Ectodermal cell (in vitro differentiated cells): ENCODE measurements at regions not wholly inside any gene's neighbourhood (a gene's known extent, or its start where the extent isn't known, plus 50 kb on each side); places are given as distances from the start of the nearest gene placed in this dataset.

ENCODE experiments used
- H3K27ac ChIP-seq: 2 replicates; pipeline ENCODE4 v1.7.0; 2013; ENCODE audit warnings: mild to moderate bottlenecking, low read depth, low read length; ENCODE audit not compliant: insufficient read depth, poor library complexity, severe bottlenecking
- H3K27me3 ChIP-seq: 2 replicates; pipeline ENCODE4 v1.7.0; 2013; ENCODE audit warnings: mild to moderate bottlenecking, low read length; ENCODE audit not compliant: insufficient read depth, control insufficient read depth, poor library complexity, severe bottlenecking
- H3K36me3 ChIP-seq: one replicate; pipeline ENCODE4 v1.7.0; 2013; ENCODE audit warnings: low read length; ENCODE audit not compliant: control insufficient read depth, insufficient read depth
- H3K4me1 ChIP-seq: one replicate; pipeline ENCODE4 v1.7.0; 2013; ENCODE audit warnings: low read length; ENCODE audit not compliant: control insufficient read depth, insufficient read depth
- H3K4me3 ChIP-seq: 2 replicates; pipeline ENCODE4 v1.7.0; 2013; ENCODE audit warnings: low read depth, low read length, control low read depth; ENCODE audit not compliant: insufficient read depth
- H3K9me3 ChIP-seq: 2 replicates; pipeline ENCODE4 v1.7.0; 2013; ENCODE audit warnings: mild to moderate bottlenecking, low read length, moderate library complexity; ENCODE audit not compliant: control insufficient read depth
- WGBS, 2 experiments: methylation state at CpG; one replicate each; pipeline ENCODE4 v1.1.7; 2013; ENCODE audit warnings: missing lambda C conversion rate in 2 of 2; 5-methylcytosine and 5-hydroxymethylcytosine counted together

DNA sequence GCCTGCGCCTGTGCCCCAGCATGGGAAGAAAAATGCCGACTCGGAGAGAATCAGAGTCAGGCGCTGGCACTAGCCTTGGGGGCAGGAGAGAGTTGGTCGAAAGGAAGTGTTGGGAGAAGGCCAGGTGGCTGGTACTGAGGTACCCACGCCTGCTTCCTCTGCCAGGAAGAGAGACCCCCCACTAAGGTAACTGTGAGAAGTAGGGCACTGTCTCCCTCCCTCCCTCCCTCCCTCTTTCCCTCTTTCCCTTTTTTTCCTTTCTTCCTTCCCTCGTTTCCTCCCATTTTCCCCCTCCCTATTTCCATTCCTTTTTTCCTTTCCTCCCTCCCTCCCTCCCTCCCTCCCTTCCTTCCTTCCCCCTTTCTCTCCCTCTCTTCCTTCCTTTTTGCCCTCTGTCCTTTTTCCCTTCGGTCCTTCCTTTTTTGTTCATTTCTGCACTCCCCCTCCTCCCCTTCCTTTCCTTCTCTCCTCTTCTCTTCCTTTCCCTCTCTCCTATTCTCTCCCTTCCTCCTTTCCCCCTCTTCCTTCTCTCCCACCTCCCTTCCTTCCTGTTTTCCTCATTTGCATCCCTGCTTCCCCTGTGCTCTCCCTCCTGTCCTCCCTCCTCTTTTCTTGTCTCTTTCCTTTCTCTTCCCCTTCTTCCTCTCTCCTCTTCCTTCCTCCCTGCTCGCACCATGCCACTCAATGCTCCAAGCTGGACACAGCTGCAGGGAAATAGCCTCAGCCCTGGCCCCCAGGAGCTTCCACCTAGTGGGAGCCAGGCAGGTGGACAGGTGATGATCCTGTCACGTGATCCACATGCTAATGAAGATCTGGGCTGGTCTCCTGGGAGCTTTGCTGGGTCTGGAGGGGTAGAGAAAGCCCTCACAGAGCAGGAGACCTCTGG, 148.0 kb downstream of the DHX35 start:
- Histone ChIP-seq H3K9me3 (no peaks in the 10 kb centered on the region), H3K27ac (no peak overlapping the region), H3K27me3 (no peaks in the 10 kb centered on the region), H3K36me3 (no peaks in the 10 kb centered on the region), H3K4me3 (no peak overlapping the region), H3K4me1 (peaks cover 9% of the 10 kb centered on the region)
- whole genome bisulfite sequencing, 2 experiments, result 66 to 71% methylated on average over 10 of the region's 10 CpGs

DNA sequence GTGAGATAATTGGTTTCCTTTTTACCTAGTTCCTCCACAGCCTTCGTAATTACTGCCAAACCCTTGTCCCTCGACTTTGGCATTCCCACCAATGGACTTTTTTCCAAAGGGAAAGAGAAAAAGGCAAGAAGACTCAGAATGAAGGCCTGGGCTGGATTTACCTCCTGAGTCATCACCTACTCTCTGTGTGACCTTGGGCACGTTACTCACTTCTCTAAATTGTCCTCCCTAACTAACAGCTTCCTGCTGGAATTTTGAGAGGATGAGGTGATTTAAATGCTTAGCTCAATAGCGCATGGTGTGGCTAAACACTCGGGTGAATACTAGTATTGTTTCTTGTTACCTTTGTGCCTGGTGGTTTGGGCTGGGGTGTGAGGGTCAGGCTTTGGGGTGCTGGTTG, 146.6 kb downstream of the DHX35 start:
- no peaks in the 10 kb centered on the region for H3K36me3 ChIP-seq
- no peaks in the 10 kb centered on the region for H3K27me3 ChIP-seq
- H3K9me3 ChIP-seq, result no peaks in the 10 kb centered on the region
- H3K4me1 ChIP-seq, result peaks cover 9% of the 10 kb centered on the region
- H3K27ac ChIP-seq, result no peak overlapping the region
- 86 to 87% methylated on average over 5 of the region's 5 CpGs for WGBS, 2 experiments
- H3K4me3 ChIP-seq, result no peak overlapping the region

DNA sequence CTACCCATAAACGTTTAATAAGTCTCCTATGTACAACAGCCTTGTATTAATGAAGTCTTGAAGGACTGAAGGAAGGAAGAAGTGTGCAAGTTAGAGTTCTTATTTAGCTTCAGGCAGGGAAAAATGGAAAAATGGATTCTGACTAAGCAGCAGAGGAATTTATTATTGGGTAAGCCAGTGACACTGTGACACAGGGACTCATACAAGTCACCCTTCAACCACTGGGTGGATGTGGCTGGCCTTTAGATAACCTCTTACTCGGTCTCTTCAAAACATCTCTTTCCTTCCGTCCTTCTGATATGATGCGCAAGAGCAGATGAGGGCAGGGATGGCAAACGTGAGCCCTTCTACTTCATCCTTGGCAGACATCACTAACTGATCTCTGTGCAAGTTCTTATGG, 145.6 kb downstream of the DHX35 start:
- Histone ChIP-seq H3K4me3 (no peak overlapping the region), H3K9me3 (no peaks in the 10 kb centered on the region), H3K4me1 (peaks cover 4% of the 10 kb centered on the region), H3K36me3 (no peaks in the 10 kb centered on the region), H3K27ac (no peak overlapping the region), H3K27me3 (no peaks in the 10 kb centered on the region)
- WGBS, 2 experiments, result 94% methylated on average over 5 of the region's 5 CpGs

DNA sequence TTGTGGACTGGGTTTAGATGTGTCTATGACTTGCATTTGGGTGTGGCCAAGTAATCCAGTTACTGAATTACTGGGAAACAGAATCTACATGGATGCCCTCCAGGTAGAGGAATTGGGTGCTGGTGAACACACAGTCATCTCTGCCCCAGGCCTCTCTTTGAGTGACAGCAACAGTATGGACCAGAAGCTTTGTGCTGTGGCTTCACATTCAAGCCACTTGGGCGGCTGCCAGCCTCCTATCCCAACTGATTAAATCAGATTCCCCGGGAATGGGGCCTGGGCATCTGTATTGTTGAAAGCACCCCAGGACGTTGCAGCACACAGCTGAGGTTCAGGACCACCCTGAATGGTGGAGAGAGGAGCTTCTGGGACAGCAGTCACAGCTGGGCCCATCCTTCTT, 144.6 kb downstream of the DHX35 start:
- Histone ChIP-seq H3K4me1 (peaks cover 4% of the 10 kb centered on the region), H3K36me3 (no peaks in the 10 kb centered on the region), H3K27ac (no peak overlapping the region), H3K27me3 (no peaks in the 10 kb centered on the region), H3K4me3 (no peak overlapping the region), H3K9me3 (no peaks in the 10 kb centered on the region)
- 81 to 83% methylated on average over 3 of the region's 3 CpGs for WGBS, 2 experiments

DNA sequence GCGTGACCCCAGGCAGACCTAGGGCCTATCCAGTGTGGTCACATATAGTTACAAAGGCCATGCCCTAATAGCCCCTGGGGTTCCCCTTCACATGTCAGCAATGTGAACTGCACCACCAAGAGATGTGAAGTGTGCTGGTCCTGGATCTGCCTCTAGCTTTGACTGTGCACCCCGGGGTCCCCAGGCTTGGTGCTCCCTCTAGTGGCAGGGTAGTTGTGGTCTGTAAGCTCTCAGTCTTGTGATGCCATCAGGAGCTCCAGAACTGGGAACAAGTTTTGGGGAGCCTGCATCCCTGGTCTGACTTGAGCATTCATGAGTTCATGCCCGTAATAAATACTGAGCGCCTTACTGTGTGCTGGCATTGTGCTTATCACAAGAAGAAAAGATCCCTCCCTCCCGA, 143.4 kb downstream of the DHX35 start:
- Histone ChIP-seq H3K27ac (no peak overlapping the region), H3K27me3 (no peaks in the 10 kb centered on the region)

DNA sequence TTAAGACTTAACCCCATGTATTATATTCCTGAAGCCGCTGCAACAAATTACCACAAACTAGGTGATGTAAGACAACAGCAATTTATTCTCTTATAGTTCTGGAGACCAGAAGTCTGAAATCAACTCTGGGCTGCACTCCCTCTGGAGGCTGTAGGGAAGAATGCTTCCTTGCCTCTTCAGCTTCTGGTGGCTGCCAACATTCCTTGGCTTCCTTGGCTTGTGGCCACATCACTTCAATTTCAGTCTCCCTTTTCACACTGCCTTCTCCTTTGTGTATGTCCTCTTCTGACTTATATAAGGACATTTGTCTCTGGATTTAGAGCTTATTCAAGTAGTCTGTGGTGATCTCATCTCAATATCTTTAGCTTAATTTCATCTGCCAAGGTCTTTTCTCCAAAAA, 141.6 kb downstream of the DHX35 start:
- H3K27me3 ChIP-seq, result no peaks in the 10 kb centered on the region
- H3K27ac ChIP-seq, result no peak overlapping the region
- no peaks in the 10 kb centered on the region for H3K36me3 ChIP-seq
- 80 to 93% methylated on average over 1 of the region's 1 CpG for WGBS, 2 experiments
- H3K9me3 ChIP-seq, result no peaks in the 10 kb centered on the region
- no peaks in the 10 kb centered on the region for H3K4me1 ChIP-seq
- H3K4me3 ChIP-seq, result no peak overlapping the region

More for the DNA sequence above, 143.4 kb downstream of the DHX35 start:
- no peak overlapping the region for H3K4me3 ChIP-seq
- WGBS, 2 experiments, result 95% methylated on average over 5 of the region's 5 CpGs
- peaks cover 3% of the 10 kb centered on the region for H3K4me1 ChIP-seq
- no peaks in the 10 kb centered on the region for H3K36me3 ChIP-seq
- no peaks in the 10 kb centered on the region for H3K9me3 ChIP-seq

DNA sequence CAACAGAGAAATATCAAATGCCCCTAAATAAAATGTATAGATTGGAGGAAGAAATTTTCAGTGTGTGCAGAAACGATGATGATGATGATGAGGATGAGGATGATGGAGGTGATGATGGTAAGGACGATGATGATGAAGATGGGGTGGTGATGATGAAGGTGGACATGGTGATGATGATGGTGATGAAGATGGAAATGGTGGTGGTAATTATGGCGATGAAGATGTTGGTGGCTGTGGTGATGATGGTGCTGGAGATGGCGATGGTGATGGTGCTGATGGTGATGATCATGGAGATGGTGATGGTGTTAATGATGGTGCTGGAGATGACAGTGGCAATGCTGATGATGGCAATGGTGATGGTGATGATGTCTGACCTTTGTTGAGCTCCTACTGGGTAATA, 141.2 kb downstream of the DHX35 start:
- no peaks in the 10 kb centered on the region for H3K36me3 ChIP-seq
- no peaks in the 10 kb centered on the region for H3K4me1 ChIP-seq
- no peaks in the 10 kb centered on the region for H3K27me3 ChIP-seq
- H3K9me3 ChIP-seq, result no peaks in the 10 kb centered on the region
- WGBS, 2 experiments, result 90 to 94% methylated on average over 4 of the region's 4 CpGs
- H3K4me3 ChIP-seq, result no peak overlapping the region
- H3K27ac ChIP-seq, result no peak overlapping the region

DNA sequence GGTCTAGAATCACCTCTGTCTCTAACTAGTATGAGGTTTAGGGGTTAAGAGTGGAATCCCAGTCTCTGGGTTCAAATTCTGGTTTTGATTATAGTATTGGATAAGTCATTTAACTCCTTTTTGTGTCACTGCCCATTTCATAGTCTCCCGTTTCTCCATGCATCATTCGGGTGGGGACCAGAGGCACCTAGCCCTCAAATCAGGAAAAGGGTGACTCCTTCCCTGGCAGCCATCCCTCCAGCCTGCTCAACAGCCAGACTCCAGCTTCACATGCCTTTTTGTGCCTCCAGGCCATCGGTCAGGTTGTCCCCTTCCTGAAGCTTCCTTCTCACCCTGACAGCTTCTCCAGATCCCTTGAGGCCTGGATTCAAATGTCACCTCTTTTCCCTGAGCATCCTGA, 139.8 kb downstream of the DHX35 start:
- no peaks in the 10 kb centered on the region for H3K9me3 ChIP-seq
- H3K36me3 ChIP-seq, result no peaks in the 10 kb centered on the region
- no peak overlapping the region for H3K4me3 ChIP-seq
- no peaks in the 10 kb centered on the region for H3K27me3 ChIP-seq
- no peaks in the 10 kb centered on the region for H3K4me1 ChIP-seq
- no peak overlapping the region for H3K27ac ChIP-seq
- WGBS, 2 experiments, result 91 to 95% methylated on average over 3 of the region's 3 CpGs

DNA sequence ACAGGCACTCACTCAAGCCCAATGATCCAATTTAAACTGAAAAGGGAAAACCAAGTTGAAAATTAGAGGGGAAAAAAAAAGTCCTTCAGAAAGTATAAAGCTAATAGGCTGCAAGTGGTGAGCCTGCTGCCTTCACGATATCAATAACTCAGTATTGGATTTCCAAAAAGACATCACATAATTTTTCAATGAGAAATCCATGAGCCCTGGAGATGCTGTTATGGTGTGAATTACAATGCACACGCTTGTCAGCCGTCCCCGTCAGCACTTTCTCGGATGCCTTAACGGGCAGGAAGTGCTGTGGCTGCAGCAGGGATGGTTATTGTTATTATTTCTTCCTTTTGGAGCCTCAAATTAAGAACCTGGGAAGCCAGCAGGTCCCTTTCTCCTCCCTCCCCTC, 138.5 kb downstream of the DHX35 start:
- H3K27ac ChIP-seq, result no peak overlapping the region
- no peaks in the 10 kb centered on the region for H3K36me3 ChIP-seq
- H3K27me3 ChIP-seq, result no peaks in the 10 kb centered on the region
- H3K9me3 ChIP-seq, result no peaks in the 10 kb centered on the region
- H3K4me1 ChIP-seq, result peaks cover 7% of the 10 kb centered on the region
- H3K4me3 ChIP-seq, result no peak overlapping the region
- 80 to 87% methylated on average over 6 of the region's 6 CpGs for WGBS, 2 experiments

DNA sequence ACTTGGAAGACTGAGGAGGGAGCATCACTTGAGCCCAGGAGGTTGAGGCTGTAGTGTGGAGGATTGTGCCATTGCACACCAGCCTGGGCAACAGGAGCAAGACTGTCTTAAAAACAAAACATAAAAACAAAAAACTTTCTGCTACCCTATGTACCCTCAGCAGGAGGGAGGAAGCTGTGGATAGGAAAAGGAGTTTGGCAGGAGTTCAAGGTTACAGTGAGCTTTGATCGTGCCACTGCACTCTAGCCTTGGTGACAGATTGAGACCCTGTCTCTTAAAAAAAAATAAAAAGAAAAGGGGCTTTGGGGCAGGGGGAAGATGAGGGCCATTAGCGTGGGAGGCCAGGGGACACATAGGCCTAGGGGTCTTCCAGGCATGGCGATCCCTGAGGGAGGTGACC, 135.7 kb downstream of the DHX35 start:
- Histone ChIP-seq H3K4me1 (peaks cover 8% of the 10 kb centered on the region), H3K9me3 (no peaks in the 10 kb centered on the region), H3K27me3 (no peaks in the 10 kb centered on the region), H3K36me3 (no peaks in the 10 kb centered on the region), H3K27ac (no peak overlapping the region), H3K4me3 (no peak overlapping the region)
- 88 to 94% methylated on average over 3 of the region's 3 CpGs for whole genome bisulfite sequencing, 2 experiments
